Chondrocyte (in vitro differentiated cells): ENCODE measurements at regions not wholly inside any gene's neighbourhood (a gene's known extent, or its start where the extent isn't known, plus 50 kb on each side); places are given as distances from the start of the nearest gene placed in this dataset.

Source experiments
- DNase-seq: peaks from one replicate; pipeline ENCODE4 v3.0.0; 2021; ENCODE audit warnings: mixed read lengths, low spot score
- H3K27ac Mint-ChIP-seq: one replicate; pipeline ENCODE4 v1.8.0; 2021; ENCODE audit warnings: mild to moderate bottlenecking, moderate library complexity, mixed read lengths; ENCODE audit not compliant: unreplicated experiment
- H3K27me3 Mint-ChIP-seq: 2 replicates; pipeline ENCODE4 v1.8.0; 2021; ENCODE audit warnings: low read depth, mixed read lengths
- H3K36me3 Mint-ChIP-seq: 2 replicates; pipeline ENCODE4 v1.8.0; 2021; ENCODE audit warnings: low read depth, mixed read lengths
- H3K4me1 Mint-ChIP-seq: 2 replicates; pipeline ENCODE4 v1.8.0; 2021; ENCODE audit warnings: low read depth, mild to moderate bottlenecking, mixed read lengths
- H3K4me3 Mint-ChIP-seq: one replicate; pipeline ENCODE4 v1.8.0; 2021; ENCODE audit warnings: mild to moderate bottlenecking, moderate library complexity, mixed read lengths; ENCODE audit not compliant: unreplicated experiment
- H3K9me3 Mint-ChIP-seq: 2 replicates; pipeline ENCODE4 v1.8.0; 2021; ENCODE audit warnings: low read depth, mixed read lengths
- TF ChIP-seq, protein P1 (sequence below): fragments of 200-600 bp; sonication (generic); IDR thresholded peaks from 2 replicates; pipeline ENCODE4 v1.5.0; 2021; ENCODE audit warnings: antibody characterized with exemption, mild to moderate bottlenecking, moderate library complexity

- H3K36me3 Mint-ChIP-seq: no peaks in the 10 kb centered on the region
- no peaks in the 10 kb centered on the region for H3K9me3 Mint-ChIP-seq
- TF ChIP-seq, protein P1, sequence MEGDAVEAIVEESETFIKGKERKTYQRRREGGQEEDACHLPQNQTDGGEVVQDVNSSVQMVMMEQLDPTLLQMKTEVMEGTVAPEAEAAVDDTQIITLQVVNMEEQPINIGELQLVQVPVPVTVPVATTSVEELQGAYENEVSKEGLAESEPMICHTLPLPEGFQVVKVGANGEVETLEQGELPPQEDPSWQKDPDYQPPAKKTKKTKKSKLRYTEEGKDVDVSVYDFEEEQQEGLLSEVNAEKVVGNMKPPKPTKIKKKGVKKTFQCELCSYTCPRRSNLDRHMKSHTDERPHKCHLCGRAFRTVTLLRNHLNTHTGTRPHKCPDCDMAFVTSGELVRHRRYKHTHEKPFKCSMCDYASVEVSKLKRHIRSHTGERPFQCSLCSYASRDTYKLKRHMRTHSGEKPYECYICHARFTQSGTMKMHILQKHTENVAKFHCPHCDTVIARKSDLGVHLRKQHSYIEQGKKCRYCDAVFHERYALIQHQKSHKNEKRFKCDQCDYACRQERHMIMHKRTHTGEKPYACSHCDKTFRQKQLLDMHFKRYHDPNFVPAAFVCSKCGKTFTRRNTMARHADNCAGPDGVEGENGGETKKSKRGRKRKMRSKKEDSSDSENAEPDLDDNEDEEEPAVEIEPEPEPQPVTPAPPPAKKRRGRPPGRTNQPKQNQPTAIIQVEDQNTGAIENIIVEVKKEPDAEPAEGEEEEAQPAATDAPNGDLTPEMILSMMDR: no peak
- H3K4me3 Mint-ChIP-seq: no peak overlapping the region
- peaks cover 14% of the 10 kb centered on the region for H3K4me1 Mint-ChIP-seq
- DNase-seq: no peak
- no peaks in the 10 kb centered on the region for H3K27me3 Mint-ChIP-seq
- no peak overlapping the region for H3K27ac Mint-ChIP-seq
These were observed 271.8 kb upstream of the HTR2A start for GRCh38 chr13:47168618-47169017.

DNA sequence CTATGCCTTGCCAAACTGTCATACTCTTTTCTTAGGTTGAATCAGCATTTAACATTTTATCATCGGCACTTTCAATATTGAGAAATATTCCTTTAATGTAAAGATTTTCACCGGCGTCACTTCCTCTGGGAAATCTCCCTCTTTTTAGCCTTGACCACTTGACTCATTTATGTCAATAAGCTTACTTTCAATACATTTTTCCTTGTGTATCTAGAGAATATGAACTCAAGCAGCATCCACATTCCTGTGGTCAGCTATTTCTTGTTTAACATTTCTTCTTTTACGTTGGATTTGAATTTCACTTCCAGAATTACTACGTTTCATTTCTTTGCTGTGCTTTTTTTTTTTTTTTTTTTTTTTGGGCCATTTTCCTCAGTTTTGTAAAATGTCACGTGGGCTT is 271.2 kb upstream of the HTR2A start:
- TF ChIP-seq, protein P1: no peak
- Mint-ChIP-seq H3K27me3 (peaks cover 3% of the 10 kb centered on the region), H3K9me3 (no peaks in the 10 kb centered on the region), H3K36me3 (no peaks in the 10 kb centered on the region), H3K4me3 (peak overlapping the region; percentile 40), H3K27ac (peak overlapping the region; percentile 62), H3K4me1 (peaks cover 14% of the 10 kb centered on the region)
- DNase-seq: no peak

- Mint-ChIP-seq H3K36me3 (no peaks in the 10 kb centered on the region), H3K4me3 (no peak overlapping the region), H3K27me3 (peaks cover 3% of the 10 kb centered on the region), H3K27ac (no peak overlapping the region), H3K4me1 (peaks cover 14% of the 10 kb centered on the region), H3K9me3 (no peaks in the 10 kb centered on the region)
- TF ChIP-seq, protein P1: no peak
- no peak for DNase-seq
These were observed 269.5 kb upstream of the HTR2A start for GRCh38 chr13:47166336-47166735.

GRCh38 chr13:47159853-47160550 is 263.1 kb upstream of the HTR2A start:
- peaks cover 4% of the 10 kb centered on the region for H3K9me3 Mint-ChIP-seq
- H3K4me3 Mint-ChIP-seq: no peak overlapping the region
- H3K36me3 Mint-ChIP-seq: no peaks in the 10 kb centered on the region
- H3K27ac Mint-ChIP-seq: no peak overlapping the region
- no peak for DNase-seq
- TF ChIP-seq, protein P1: no peak
- H3K27me3 Mint-ChIP-seq: peaks cover 3% of the 10 kb centered on the region
- no peaks in the 10 kb centered on the region for H3K4me1 Mint-ChIP-seq

GRCh38 chr13:47158593-47158992 is 261.7 kb upstream of the HTR2A start:
- Mint-ChIP-seq H3K4me3 (no peak overlapping the region), H3K4me1 (no peaks in the 10 kb centered on the region), H3K9me3 (peaks cover 4% of the 10 kb centered on the region), H3K36me3 (no peaks in the 10 kb centered on the region), H3K27me3 (peaks cover 6% of the 10 kb centered on the region), H3K27ac (no peak overlapping the region)
- no peak for DNase-seq
- TF ChIP-seq, protein P1: no peak
